ENCODE measurements at regions not wholly inside any gene's neighbourhood (a gene's known extent, or its start where the extent isn't known, plus 50 kb on each side); places are given as distances from the start of the nearest gene placed in this dataset.

DNA sequence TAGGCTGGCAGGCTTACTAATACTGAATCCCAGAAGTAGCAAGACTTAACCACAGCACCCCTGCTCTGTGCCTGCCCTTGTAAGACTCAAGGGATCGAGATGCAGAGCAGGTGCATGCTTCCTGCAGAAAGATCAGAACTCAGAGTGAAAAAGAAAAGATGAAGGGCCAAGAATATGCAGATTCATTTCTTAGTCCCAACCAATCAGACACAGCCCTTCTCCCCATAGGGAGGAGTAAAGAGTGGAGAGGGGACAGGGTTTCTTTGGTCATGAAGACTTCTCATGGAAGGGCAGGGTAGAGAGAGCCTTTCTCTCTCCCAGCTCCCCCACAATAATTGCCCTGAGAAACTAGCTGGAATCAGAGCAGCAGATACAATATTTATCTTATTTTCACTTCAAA, 105.6 kb upstream of the MB21D2 start:
- TF ChIP-seq, protein P1, sequence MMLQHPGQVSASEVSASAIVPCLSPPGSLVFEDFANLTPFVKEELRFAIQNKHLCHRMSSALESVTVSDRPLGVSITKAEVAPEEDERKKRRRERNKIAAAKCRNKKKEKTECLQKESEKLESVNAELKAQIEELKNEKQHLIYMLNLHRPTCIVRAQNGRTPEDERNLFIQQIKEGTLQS (IDR thresholded peaks at IDR 0.05; ENCODE audit: insufficient read depth, low read depth, low read length): no peak
- no peak for TF ChIP-seq FOSL1 (IDR thresholded peaks at IDR 0.05; ENCODE audit: insufficient read depth, low read depth, low read length)
- TF ChIP-seq, protein P2, sequence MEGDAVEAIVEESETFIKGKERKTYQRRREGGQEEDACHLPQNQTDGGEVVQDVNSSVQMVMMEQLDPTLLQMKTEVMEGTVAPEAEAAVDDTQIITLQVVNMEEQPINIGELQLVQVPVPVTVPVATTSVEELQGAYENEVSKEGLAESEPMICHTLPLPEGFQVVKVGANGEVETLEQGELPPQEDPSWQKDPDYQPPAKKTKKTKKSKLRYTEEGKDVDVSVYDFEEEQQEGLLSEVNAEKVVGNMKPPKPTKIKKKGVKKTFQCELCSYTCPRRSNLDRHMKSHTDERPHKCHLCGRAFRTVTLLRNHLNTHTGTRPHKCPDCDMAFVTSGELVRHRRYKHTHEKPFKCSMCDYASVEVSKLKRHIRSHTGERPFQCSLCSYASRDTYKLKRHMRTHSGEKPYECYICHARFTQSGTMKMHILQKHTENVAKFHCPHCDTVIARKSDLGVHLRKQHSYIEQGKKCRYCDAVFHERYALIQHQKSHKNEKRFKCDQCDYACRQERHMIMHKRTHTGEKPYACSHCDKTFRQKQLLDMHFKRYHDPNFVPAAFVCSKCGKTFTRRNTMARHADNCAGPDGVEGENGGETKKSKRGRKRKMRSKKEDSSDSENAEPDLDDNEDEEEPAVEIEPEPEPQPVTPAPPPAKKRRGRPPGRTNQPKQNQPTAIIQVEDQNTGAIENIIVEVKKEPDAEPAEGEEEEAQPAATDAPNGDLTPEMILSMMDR (IDR thresholded peaks at IDR 0.05; ENCODE audit: control extremely low read depth in 1 of 3, insufficient read depth in 1 of 3, low read depth in 1 of 3, low read length in 3 of 3): no peak
- TF ChIP-seq HDAC2 (IDR thresholded peaks at IDR 0.05; ENCODE audit: borderline replicate concordance in 1 of 2, low read depth in 2 of 2, low read length in 2 of 2): no peak
- no peak for TF ChIP-seq PHF8 (conservative IDR thresholded peaks at IDR 0.05; ENCODE audit: low read depth, low read length)
- TF ChIP-seq SIX5 (IDR thresholded peaks at IDR 0.05; ENCODE audit: low read depth, low read length): no peak
- TF ChIP-seq, protein P3, sequence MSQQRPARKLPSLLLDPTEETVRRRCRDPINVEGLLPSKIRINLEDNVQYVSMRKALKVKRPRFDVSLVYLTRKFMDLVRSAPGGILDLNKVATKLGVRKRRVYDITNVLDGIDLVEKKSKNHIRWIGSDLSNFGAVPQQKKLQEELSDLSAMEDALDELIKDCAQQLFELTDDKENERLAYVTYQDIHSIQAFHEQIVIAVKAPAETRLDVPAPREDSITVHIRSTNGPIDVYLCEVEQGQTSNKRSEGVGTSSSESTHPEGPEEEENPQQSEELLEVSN (IDR thresholded peaks at IDR 0.05): no peak
- TF ChIP-seq SIN3A (conservative IDR thresholded peaks at IDR 0.05 in 1 of 2, IDR thresholded peaks at IDR 0.05 in 1 of 2; ENCODE audit: low read depth in 1 of 2, low read length in 2 of 2): no peak
- no peak for TF ChIP-seq SIRT6 (IDR thresholded peaks at IDR 0.05; ENCODE audit: low read length)
- no peak for TF ChIP-seq SP1 (IDR thresholded peaks at IDR 0.05; ENCODE audit: low read depth, low read length)
